ENCODE measurements at regions not wholly inside any gene's neighbourhood (a gene's known extent, or its start where the extent isn't known, plus 50 kb on each side); places are given as distances from the start of the nearest gene placed in this dataset.

- TF ChIP-seq CTCF (conservative IDR thresholded peaks at IDR 0.05; ENCODE audit: low read length) (no peak), EZH2phosphoT487 (IDR thresholded peaks at IDR 0.05; ENCODE audit: borderline replicate concordance) (no peak)
These were observed 799.3 kb upstream of the ARGLU1 start for GRCh38 chr13:107367258-107367657.
